ENCODE measurements at regions not wholly inside any gene's neighbourhood (a gene's known extent, or its start where the extent isn't known, plus 50 kb on each side); places are given as distances from the start of the nearest gene placed in this dataset.

DNA sequence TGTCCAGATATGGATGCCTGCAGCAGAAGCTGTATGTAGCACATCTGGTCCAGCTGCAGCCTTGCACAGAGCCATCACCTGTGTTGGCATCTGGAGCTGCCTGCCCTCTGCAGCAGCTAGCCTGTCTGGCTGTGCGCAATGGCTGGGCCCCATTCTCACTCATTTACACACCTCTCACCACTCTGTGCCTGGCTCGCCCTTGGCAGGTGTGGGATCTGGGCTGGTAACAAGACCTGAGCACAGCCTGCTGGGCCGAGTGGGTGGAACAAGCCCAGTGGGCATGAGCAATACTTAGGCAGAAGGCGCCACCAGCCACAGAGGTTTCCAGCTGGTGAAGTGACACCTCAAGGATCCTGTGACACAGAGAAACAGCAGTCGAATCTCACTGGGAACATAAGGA is 714.1 kb downstream of the NUP35 start:
- TF ChIP-seq, protein P1, sequence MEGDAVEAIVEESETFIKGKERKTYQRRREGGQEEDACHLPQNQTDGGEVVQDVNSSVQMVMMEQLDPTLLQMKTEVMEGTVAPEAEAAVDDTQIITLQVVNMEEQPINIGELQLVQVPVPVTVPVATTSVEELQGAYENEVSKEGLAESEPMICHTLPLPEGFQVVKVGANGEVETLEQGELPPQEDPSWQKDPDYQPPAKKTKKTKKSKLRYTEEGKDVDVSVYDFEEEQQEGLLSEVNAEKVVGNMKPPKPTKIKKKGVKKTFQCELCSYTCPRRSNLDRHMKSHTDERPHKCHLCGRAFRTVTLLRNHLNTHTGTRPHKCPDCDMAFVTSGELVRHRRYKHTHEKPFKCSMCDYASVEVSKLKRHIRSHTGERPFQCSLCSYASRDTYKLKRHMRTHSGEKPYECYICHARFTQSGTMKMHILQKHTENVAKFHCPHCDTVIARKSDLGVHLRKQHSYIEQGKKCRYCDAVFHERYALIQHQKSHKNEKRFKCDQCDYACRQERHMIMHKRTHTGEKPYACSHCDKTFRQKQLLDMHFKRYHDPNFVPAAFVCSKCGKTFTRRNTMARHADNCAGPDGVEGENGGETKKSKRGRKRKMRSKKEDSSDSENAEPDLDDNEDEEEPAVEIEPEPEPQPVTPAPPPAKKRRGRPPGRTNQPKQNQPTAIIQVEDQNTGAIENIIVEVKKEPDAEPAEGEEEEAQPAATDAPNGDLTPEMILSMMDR (conservative IDR thresholded peaks at IDR 0.05; ENCODE audit: low read depth in 2 of 2) = no peak
- TF ChIP-seq POLR2AphosphoS5 (IDR thresholded peaks at IDR 0.05; ENCODE audit: low read depth) (no peak), EZH2 (IDR thresholded peaks at IDR 0.05; ENCODE audit: low read depth, unreplicated experiment) (no peak), JUNB (IDR thresholded peaks at IDR 0.05; ENCODE audit: unreplicated experiment) (no peak), REST (IDR thresholded peaks at IDR 0.05; ENCODE audit: unreplicated experiment) (no peak), CREB1 (CRISPR knock-in tag; IDR thresholded peaks at IDR 0.05; ENCODE audit: low read depth) (no peak), STAT1 (IDR thresholded peaks at IDR 0.05; ENCODE audit: unreplicated experiment) (no peak)

All from GM23338 (cell line).